GM13976 (cell line): ENCODE measurements at regions not wholly inside any gene's neighbourhood (a gene's known extent, or its start where the extent isn't known, plus 50 kb on each side); places are given as distances from the start of the nearest gene placed in this dataset.

Experiments
- DNase-seq: peaks from one replicate; pipeline ENCODE4 v3.0.0; 2012; ENCODE audit warnings: low spot score
- CTCF ChIP-seq: IDR thresholded peaks from 2 replicates; pipeline ENCODE4 v1.5.1; 2012; ENCODE audit warnings: borderline replicate concordance, mild to moderate bottlenecking; ENCODE audit not compliant: insufficient read depth; ENCODE audit errors: extremely low read depth, missing control alignments, control extremely low read depth
- in situ Hi-C: fragments of 300-500 bp; cut with MboI; formaldehyde crosslinking; loops from one replicate; pipeline ENCODE4 v1.12.0; 2022; ENCODE audit warnings: low sequenced_read_pairs, mixed read lengths, inconsistent platforms; ENCODE audit not compliant: unreplicated experiment

GRCh38 chr2:8427211-8427610, 254.6 kb upstream of the ID2 start:
- no peak for DNase-seq
- in situ Hi-C loops: no loop called here
- no peak for TF ChIP-seq CTCF

- in situ Hi-C loops: no loop called here
- TF ChIP-seq CTCF: no peak
These were observed 251.2 kb upstream of the ID2 start for GRCh38 chr2:8430628-8431027.

GRCh38 chr2:8431446-8432125, 250.3 kb upstream of the ID2 start:
- TF ChIP-seq CTCF: no peak
- in situ Hi-C loops: no loop called here
- DNase-seq: no peak

More at GRCh38 chr2:8430628-8431027, 251.2 kb upstream of the ID2 start:
- DNase-seq: no peak

- no peak for TF ChIP-seq CTCF
- in situ Hi-C loops: no loop called here
- DNase-seq: no peak
These were observed 249.0 kb upstream of the ID2 start for GRCh38 chr2:8432706-8433336.

GRCh38 chr2:8433390-8433789, 248.5 kb upstream of the ID2 start:
- DNase-seq: no peak
- TF ChIP-seq CTCF: no peak
- in situ Hi-C loops: no loop called here

GRCh38 chr2:8435608-8436007, 246.2 kb upstream of the ID2 start:
- DNase-seq: no peak
- TF ChIP-seq CTCF: no peak
- in situ Hi-C loops: no loop called here
